Endodermal cell (in vitro differentiated cells): ENCODE measurements at regions not wholly inside any gene's neighbourhood (a gene's known extent, or its start where the extent isn't known, plus 50 kb on each side); places are given as distances from the start of the nearest gene placed in this dataset.
A peak's percentile ranks its signal among the peaks of the same experiment; 100 is the strongest.

ENCODE experiments used
- DNase-seq: peaks from one replicate; pipeline ENCODE4 v3.0.0-alpha.2; 2017
- H3K27ac ChIP-seq: 2 replicates; pipeline ENCODE4 v1.5.1; 2013; ENCODE audit warnings: mild to moderate bottlenecking, low read depth, low read length, moderate library complexity
- H3K27me3 ChIP-seq: 2 replicates; pipeline ENCODE4 v1.6.1; 2013; ENCODE audit warnings: mild to moderate bottlenecking, low read length, moderate library complexity; ENCODE audit not compliant: insufficient read depth, control insufficient read depth, poor library complexity, severe bottlenecking
- H3K36me3 ChIP-seq: 2 replicates; pipeline ENCODE4 v1.7.0; 2013; ENCODE audit warnings: mild to moderate bottlenecking, low read length, moderate library complexity; ENCODE audit not compliant: control insufficient read depth, insufficient read depth
- H3K4me1 ChIP-seq: one replicate; pipeline ENCODE4 v1.7.0; 2013; ENCODE audit warnings: low read length; ENCODE audit not compliant: control insufficient read depth, insufficient read depth
- H3K4me3 ChIP-seq: 2 replicates; pipeline ENCODE4 v1.5.1; 2013; ENCODE audit warnings: mild to moderate bottlenecking, low read length, moderate library complexity
- H3K9ac ChIP-seq: 2 replicates; pipeline ENCODE4 v1.6.1; 2013; ENCODE audit warnings: mild to moderate bottlenecking, low read length, moderate library complexity; ENCODE audit not compliant: poor library complexity, severe bottlenecking; ENCODE audit errors: extremely low read depth
- H3K9me3 ChIP-seq: 2 replicates; pipeline ENCODE4 v1.6.1; 2013; ENCODE audit warnings: mild to moderate bottlenecking, low read length, moderate library complexity; ENCODE audit not compliant: control insufficient read depth
- H3K27ac Mint-ChIP-seq: 2 replicates; pipeline ENCODE4 v1.8.0; 2020; ENCODE audit warnings: mixed read lengths
- H3K27me3 Mint-ChIP-seq: 2 replicates; pipeline ENCODE4 v1.8.0; 2021; ENCODE audit warnings: mild to moderate bottlenecking, mixed read lengths; ENCODE audit not compliant: insufficient read depth
- H3K36me3 Mint-ChIP-seq: 2 replicates; pipeline ENCODE4 v1.8.0; 2020; ENCODE audit warnings: low read depth, mixed read lengths
- H3K4me1 Mint-ChIP-seq: 2 replicates; pipeline ENCODE4 v1.8.0; 2020; ENCODE audit warnings: mixed read lengths
- H3K4me3 Mint-ChIP-seq: 2 replicates; pipeline ENCODE4 v1.8.0; 2020; ENCODE audit warnings: mild to moderate bottlenecking, moderate library complexity, mixed read lengths
- H3K9me3 Mint-ChIP-seq: 2 replicates; pipeline ENCODE4 v1.8.0; 2020; ENCODE audit warnings: mild to moderate bottlenecking, mixed read lengths
- WGBS, 2 experiments: methylation state at CpG; one replicate each; pipeline versions ENCODE4 v1.1.5 to v1.1.7; 2013; ENCODE audit warnings: missing lambda C conversion rate in 2 of 2, mixed read lengths in 1 of 2; ENCODE audit not compliant: insufficient coverage in 1 of 2, insufficient read length in 1 of 2; 5-methylcytosine and 5-hydroxymethylcytosine counted together
- TF ChIP-seq, protein P1 (sequence below): fragments of 200-600 bp; sonication (generic); conservative IDR thresholded peaks from 2 replicates; pipeline ENCODE4 v1.5.0; 2021; ENCODE audit warnings: antibody characterized with exemption, mild to moderate bottlenecking

DNA sequence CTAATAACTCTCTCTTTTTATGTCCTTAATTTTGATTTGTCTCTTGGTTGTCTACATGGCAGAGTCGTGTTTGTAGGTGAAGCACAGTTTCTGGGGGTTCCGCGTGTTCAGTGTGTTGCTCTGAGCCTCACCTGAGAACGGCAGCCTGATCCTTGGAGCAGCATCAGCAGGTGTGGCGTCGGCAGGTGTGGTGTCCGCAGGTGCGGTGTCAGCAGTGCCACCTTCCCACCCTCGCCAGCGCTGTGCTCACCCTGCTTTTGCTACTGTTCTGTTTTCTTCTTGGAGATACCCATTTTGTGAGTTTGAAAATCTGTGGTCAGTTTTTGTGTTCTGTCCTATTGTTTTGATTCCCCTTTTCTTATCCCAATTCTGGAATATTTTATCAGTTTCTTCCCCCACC is 406.6 kb downstream of the GLRX3 start:
- no peak for DNase-seq
- Histone ChIP-seq H3K36me3 (no peaks in the 10 kb centered on the region), H3K4me1 (no peaks in the 10 kb centered on the region), H3K27ac (no peak overlapping the region), H3K27me3 (no peaks in the 10 kb centered on the region), H3K9ac (no peak overlapping the region), H3K9me3 (no peaks in the 10 kb centered on the region), H3K4me3 (no peak overlapping the region)
- Mint-ChIP-seq H3K36me3 (no peaks in the 10 kb centered on the region), H3K9me3 (peaks cover 7% of the 10 kb centered on the region), H3K4me1 (peaks cover 2% of the 10 kb centered on the region), H3K27me3 (peaks cover 8% of the 10 kb centered on the region), H3K27ac (no peak overlapping the region), H3K4me3 (no peak overlapping the region)
- TF ChIP-seq, protein P1, sequence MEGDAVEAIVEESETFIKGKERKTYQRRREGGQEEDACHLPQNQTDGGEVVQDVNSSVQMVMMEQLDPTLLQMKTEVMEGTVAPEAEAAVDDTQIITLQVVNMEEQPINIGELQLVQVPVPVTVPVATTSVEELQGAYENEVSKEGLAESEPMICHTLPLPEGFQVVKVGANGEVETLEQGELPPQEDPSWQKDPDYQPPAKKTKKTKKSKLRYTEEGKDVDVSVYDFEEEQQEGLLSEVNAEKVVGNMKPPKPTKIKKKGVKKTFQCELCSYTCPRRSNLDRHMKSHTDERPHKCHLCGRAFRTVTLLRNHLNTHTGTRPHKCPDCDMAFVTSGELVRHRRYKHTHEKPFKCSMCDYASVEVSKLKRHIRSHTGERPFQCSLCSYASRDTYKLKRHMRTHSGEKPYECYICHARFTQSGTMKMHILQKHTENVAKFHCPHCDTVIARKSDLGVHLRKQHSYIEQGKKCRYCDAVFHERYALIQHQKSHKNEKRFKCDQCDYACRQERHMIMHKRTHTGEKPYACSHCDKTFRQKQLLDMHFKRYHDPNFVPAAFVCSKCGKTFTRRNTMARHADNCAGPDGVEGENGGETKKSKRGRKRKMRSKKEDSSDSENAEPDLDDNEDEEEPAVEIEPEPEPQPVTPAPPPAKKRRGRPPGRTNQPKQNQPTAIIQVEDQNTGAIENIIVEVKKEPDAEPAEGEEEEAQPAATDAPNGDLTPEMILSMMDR = no peak
- WGBS, 2 experiments = 83 to 92% methylated on average over 7 to 10 of the region's 10 CpGs

DNA sequence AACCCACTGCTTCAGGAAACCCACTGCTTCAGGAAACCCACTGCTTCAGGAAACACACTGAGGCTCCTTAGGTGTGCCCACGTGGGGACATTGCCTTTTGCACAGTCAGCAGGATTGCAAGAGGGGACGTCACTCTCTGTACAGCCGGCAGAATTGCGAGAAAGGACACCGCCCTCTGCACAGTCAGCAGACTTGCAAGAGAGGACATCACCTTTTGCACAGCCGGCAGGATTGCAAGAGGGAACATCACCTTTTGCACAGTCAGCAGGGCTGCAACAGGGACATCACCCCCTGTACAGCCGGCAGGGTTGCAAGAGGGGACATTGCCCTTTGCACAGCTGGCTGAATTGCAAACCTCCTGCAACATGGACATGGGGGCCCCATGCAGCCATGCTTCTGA is 407.6 kb downstream of the GLRX3 start:
- no peaks in the 10 kb centered on the region for H3K36me3 Mint-ChIP-seq

DNA sequence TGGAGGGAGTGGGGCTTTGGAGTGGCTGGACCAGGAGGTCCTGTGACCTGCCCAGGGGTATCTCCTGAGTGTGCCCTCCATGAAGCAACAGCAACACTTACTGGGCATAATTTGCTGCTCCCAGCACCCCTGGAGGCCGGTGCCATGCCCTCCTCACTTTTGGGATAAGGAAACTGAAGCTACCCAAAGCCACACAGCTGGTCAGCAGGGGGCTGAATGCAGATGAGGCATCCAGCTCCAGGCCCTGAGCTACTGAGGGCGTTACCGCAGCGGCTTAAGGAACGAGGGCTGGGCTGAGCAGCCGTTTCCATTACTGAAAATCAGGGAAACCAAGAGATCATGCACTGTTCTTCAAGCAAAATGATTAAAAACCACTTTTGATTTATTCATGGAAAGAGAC is 408.9 kb downstream of the GLRX3 start:
- Histone ChIP-seq H3K27me3 (no peaks in the 10 kb centered on the region), H3K9me3 (no peaks in the 10 kb centered on the region), H3K27ac (no peak overlapping the region), H3K4me1 (no peaks in the 10 kb centered on the region), H3K9ac (no peak overlapping the region), H3K4me3 (no peak overlapping the region), H3K36me3 (no peaks in the 10 kb centered on the region)
- WGBS, 2 experiments = 44 to 57% methylated on average over 4 to 6 of the region's 6 CpGs
- Mint-ChIP-seq H3K27ac (no peak overlapping the region), H3K36me3 (no peaks in the 10 kb centered on the region), H3K9me3 (no peaks in the 10 kb centered on the region), H3K4me1 (peaks cover 2% of the 10 kb centered on the region), H3K27me3 (peaks cover 11% of the 10 kb centered on the region), H3K4me3 (no peak overlapping the region)
- no peak for DNase-seq
- TF ChIP-seq, protein P1 = peak; percentile 54

More for the DNA sequence above, 407.6 kb downstream of the GLRX3 start:
- no peak overlapping the region for H3K4me3 Mint-ChIP-seq
- Histone ChIP-seq H3K27me3 (no peaks in the 10 kb centered on the region), H3K4me3 (no peak overlapping the region), H3K4me1 (no peaks in the 10 kb centered on the region), H3K27ac (no peak overlapping the region), H3K36me3 (no peaks in the 10 kb centered on the region), H3K9me3 (no peaks in the 10 kb centered on the region), H3K9ac (no peak overlapping the region)
- TF ChIP-seq, protein P1 = no peak
- H3K27me3 Mint-ChIP-seq = peaks cover 11% of the 10 kb centered on the region
- H3K9me3 Mint-ChIP-seq = no peaks in the 10 kb centered on the region
- WGBS, 2 experiments = 86 to 88% methylated on average over 7 of the region's 7 CpGs
- H3K27ac Mint-ChIP-seq = no peak overlapping the region
- DNase-seq = no peak
- peaks cover 2% of the 10 kb centered on the region for H3K4me1 Mint-ChIP-seq
